ENCODE measurements at regions not wholly inside any gene's neighbourhood (a gene's known extent, or its start where the extent isn't known, plus 50 kb on each side); places are given as distances from the start of the nearest gene placed in this dataset.
A peak's percentile ranks its signal among the peaks of the same experiment; 100 is the strongest.
"Not testable (repeated sequence)": the region's sequence is repeated elsewhere in the genome, so short reads cannot be mapped to it uniquely, and the experiment has no call there.

- no peak for DNase-seq (ENCODE audit: low read depth in 2 of 3, low spot score in 2 of 3)
These were observed 51.2 kb upstream of the PRR23C start for GRCh38 chr3:139095803-139096466.

- no peak for DNase-seq (ENCODE audit: low read depth in 2 of 3, low spot score in 2 of 3)
These were observed 52.0 kb upstream of the PRR23C start for GRCh38 chr3:139096670-139097069.

GRCh38 chr3:139098391-139098790, 53.7 kb upstream of the PRR23C start:
- DNase-seq (ENCODE audit: low read depth in 2 of 3, low spot score in 2 of 3), result no peak

GRCh38 chr3:139099968-139100817, 55.5 kb upstream of the PRR23C start:
- no peak for DNase-seq (ENCODE audit: low read depth in 2 of 3, low spot score in 2 of 3)

GRCh38 chr3:139100821-139101220, 56.1 kb upstream of the PRR23C start:
- no peak for DNase-seq (ENCODE audit: low read depth in 2 of 3, low spot score in 2 of 3)

GRCh38 chr3:139101396-139101795, 56.7 kb upstream of the PRR23C start:
- no peak for DNase-seq (ENCODE audit: low read depth in 2 of 3, low spot score in 2 of 3)

GRCh38 chr3:139103484-139103883, 58.8 kb upstream of the PRR23C start:
- DNase-seq (ENCODE audit: low read depth in 2 of 3, low spot score in 2 of 3), result no peak

- DNase-seq (ENCODE audit: low read depth in 2 of 3, low spot score in 2 of 3), result no peak
These were observed 59.4 kb upstream of the PRR23C start for GRCh38 chr3:139104062-139104461.

GRCh38 chr3:139105154-139105702, 60.5 kb upstream of the PRR23C start:
- DNase-seq (ENCODE audit: low read depth in 2 of 3, low spot score in 2 of 3), result no peak

GRCh38 chr3:139106013-139106932, 61.6 kb upstream of the PRR23C start:
- no peak for DNase-seq (ENCODE audit: low read depth in 2 of 3, low spot score in 2 of 3)

- DNase-seq (ENCODE audit: low read depth in 2 of 3, low spot score in 2 of 3), result no peak
These were observed 62.9 kb upstream of the PRR23C start for GRCh38 chr3:139107424-139108252.

- no peak for DNase-seq (ENCODE audit: low read depth in 2 of 3, low spot score in 2 of 3)
These were observed 63.7 kb upstream of the PRR23C start for GRCh38 chr3:139108253-139108969.

- no peak for DNase-seq (ENCODE audit: low read depth in 2 of 3, low spot score in 2 of 3)
These were observed 64.6 kb upstream of the PRR23C start for GRCh38 chr3:139109271-139109670.

- DNase-seq (ENCODE audit: low read depth in 2 of 3, low spot score in 2 of 3), result no peak
These were observed 65.6 kb upstream of the PRR23C start for GRCh38 chr3:139110072-139110830.

GRCh38 chr3:139110929-139111328, 66.2 kb upstream of the PRR23C start:
- not testable (repeated sequence) for DNase-seq (ENCODE audit: low read depth in 2 of 3, low spot score in 2 of 3)

GRCh38 chr3:139111392-139112229, 66.9 kb upstream of the PRR23C start:
- DNase-seq (ENCODE audit: low read depth in 2 of 3, low spot score in 2 of 3), result peak in 2 of 3 donors; percentile 53 to 75

GRCh38 chr3:139112230-139112558, 67.5 kb upstream of the PRR23C start:
- DNase-seq (ENCODE audit: low read depth in 2 of 3, low spot score in 2 of 3), result no peak
